HG03342 (cell line): ENCODE measurements at regions not wholly inside any gene's neighbourhood (a gene's known extent, or its start where the extent isn't known, plus 50 kb on each side); places are given as distances from the start of the nearest gene placed in this dataset.

ENCODE experiments used
- ATAC-seq: cut with Tn5 transposase; IDR thresholded peaks from one replicate; pipeline ENCODE4 v1.9.1; 2021; ENCODE audit warnings: mild to moderate bottlenecking, moderate library complexity; ENCODE audit not compliant: unreplicated experiment

- ATAC-seq: no peak
Observed at GRCh38 chr18:77815666-77816338, 566.2 kb downstream of the GALR1 start.

GRCh38 chr18:77818328-77818727, 568.7 kb downstream of the GALR1 start:
- ATAC-seq: no peak

GRCh38 chr18:77820472-77820871, 570.8 kb downstream of the GALR1 start:
- no peak for ATAC-seq

- no peak for ATAC-seq
Observed at GRCh38 chr18:77821892-77822291, 572.2 kb downstream of the GALR1 start.

GRCh38 chr18:77822632-77823031, 573.0 kb downstream of the GALR1 start:
- no peak for ATAC-seq

- no peak for ATAC-seq
Observed at GRCh38 chr18:77833807-77834206, 584.2 kb downstream of the GALR1 start.

- no peak for ATAC-seq
Observed at GRCh38 chr18:77851802-77852201, 602.2 kb downstream of the GALR1 start.

GRCh38 chr18:77853859-77854258, 604.2 kb downstream of the GALR1 start:
- no peak for ATAC-seq

- ATAC-seq: no peak
Observed at GRCh38 chr18:77857678-77858655, 608.3 kb downstream of the GALR1 start.

- no peak for ATAC-seq
Observed at GRCh38 chr18:77859634-77860033, 610.0 kb downstream of the GALR1 start.

GRCh38 chr18:77862066-77862757, 612.6 kb downstream of the GALR1 start:
- no peak for ATAC-seq

- ATAC-seq: no peak
Observed at GRCh38 chr18:77865853-77866252, 616.2 kb downstream of the GALR1 start.

GRCh38 chr18:77866351-77866750, 616.7 kb downstream of the GALR1 start:
- ATAC-seq: no peak

- no peak for ATAC-seq
Observed at GRCh38 chr18:77870199-77870598, 620.6 kb downstream of the GALR1 start.

GRCh38 chr18:77870894-77871293, 621.2 kb downstream of the GALR1 start:
- no peak for ATAC-seq

GRCh38 chr18:77872166-77872565, 622.5 kb downstream of the GALR1 start:
- ATAC-seq: no peak

- ATAC-seq: no peak
Observed at GRCh38 chr18:77876319-77876865, 626.7 kb downstream of the GALR1 start.

- ATAC-seq: no peak
Observed at GRCh38 chr18:77879829-77880228, 630.2 kb downstream of the GALR1 start.

GRCh38 chr18:77884454-77884853, 634.8 kb downstream of the GALR1 start:
- ATAC-seq: no peak

GRCh38 chr18:77894060-77894459, 644.4 kb downstream of the GALR1 start:
- ATAC-seq: no peak

- no peak for ATAC-seq
Observed at GRCh38 chr18:77895250-77895649, 645.6 kb downstream of the GALR1 start.
